ENCODE measurements at regions not wholly inside any gene's neighbourhood (a gene's known extent, or its start where the extent isn't known, plus 50 kb on each side); places are given as distances from the start of the nearest gene placed in this dataset.
A peak's percentile ranks its signal among the peaks of the same experiment; 100 is the strongest.
"Not testable (repeated sequence)": the region's sequence is repeated elsewhere in the genome, so short reads cannot be mapped to it uniquely, and the experiment has no call there.

GRCh38 chr13:32828711-32829110 is 187.5 kb upstream of the KL start:
- no peak for DNase-seq

GRCh38 chr13:32829269-32829668 is 187.0 kb upstream of the KL start:
- DNase-seq, result no peak

- no peak for DNase-seq
Measured at GRCh38 chr13:32829676-32830335, 186.4 kb upstream of the KL start.

GRCh38 chr13:32830336-32831031 is 185.7 kb upstream of the KL start:
- DNase-seq, result no peak

GRCh38 chr13:32837307-32837972 is 178.8 kb upstream of the KL start:
- DNase-seq, result no peak

- DNase-seq, result no peak
Measured at GRCh38 chr13:32837973-32838927, 178.0 kb upstream of the KL start.

- DNase-seq, result peak in 1 of 2 donors; percentile 11
Measured at GRCh38 chr13:32838945-32839344, 177.3 kb upstream of the KL start.

GRCh38 chr13:32840113-32840512 is 176.1 kb upstream of the KL start:
- DNase-seq, result no peak

GRCh38 chr13:32840989-32841713 is 175.1 kb upstream of the KL start:
- no peak for DNase-seq

GRCh38 chr13:32845952-32846950 is 170.0 kb upstream of the KL start:
- no peak for DNase-seq

GRCh38 chr13:32847976-32848375 is 168.2 kb upstream of the KL start:
- not testable (repeated sequence) for DNase-seq

- no peak for DNase-seq
Measured at GRCh38 chr13:32849369-32849768, 166.9 kb upstream of the KL start.

GRCh38 chr13:32850316-32851052 is 165.7 kb upstream of the KL start:
- no peak for DNase-seq

- no peak for DNase-seq
Measured at GRCh38 chr13:32851083-32852069, 164.8 kb upstream of the KL start.

- DNase-seq, result no peak
Measured at GRCh38 chr13:32852526-32852925, 163.7 kb upstream of the KL start.

- DNase-seq, result no peak
Measured at GRCh38 chr13:32857077-32857476, 159.1 kb upstream of the KL start.

GRCh38 chr13:32857689-32858088 is 158.5 kb upstream of the KL start:
- no peak for DNase-seq

GRCh38 chr13:32859707-32860292 is 156.4 kb upstream of the KL start:
- no peak for DNase-seq

- DNase-seq, result no peak
Measured at GRCh38 chr13:32861304-32861703, 154.9 kb upstream of the KL start.
